ENCODE measurements at regions not wholly inside any gene's neighbourhood (a gene's known extent, or its start where the extent isn't known, plus 50 kb on each side); places are given as distances from the start of the nearest gene placed in this dataset.

GRCh38 chr10:85311613-85312337 lies 983.4 kb downstream of the CCSER2 start:
- TF ChIP-seq POLR2AphosphoS5 (IDR thresholded peaks at IDR 0.05; ENCODE audit: low read depth): no peak
- H3K36me3 ChIP-seq (ENCODE audit: insufficient read depth): 0 out of 2 replicates have a peak, but pooled peaks cover 1% of the 10 kb centered on the region
- H2AFZ ChIP-seq: no peak overlapping the region
- Mint-ChIP-seq H3K4me1 (no peaks in the 10 kb centered on the region), H3K4me3 (no peak overlapping the region), H3K27me3 (ENCODE audit: insufficient read depth, low read depth, poor library complexity) (no peaks in the 10 kb centered on the region), H3K27ac (no peak overlapping the region), H3K9me3 (peaks cover 53% of the 10 kb centered on the region), H3K36me3 (ENCODE audit: low read depth) (no peaks in the 10 kb centered on the region)
- no peaks in the 10 kb centered on the region for H3K4me1 ChIP-seq (ENCODE audit: insufficient read depth)
- no peaks in the 10 kb centered on the region for H3K9me2 ChIP-seq (ENCODE audit: insufficient read depth)
- ATAC-seq (no peak), DNase-seq (ENCODE audit: low spot score) (no peak)
- H3K27ac ChIP-seq (ENCODE audit: low read depth): no peak overlapping the region
- no peak overlapping the region for H3K4me2 ChIP-seq
- H3K79me2 ChIP-seq (replicated peaks; ENCODE audit: insufficient read depth): no peaks in the 10 kb centered on the region
- no peaks in the 10 kb centered on the region for H3F3A ChIP-seq (replicated peaks; ENCODE audit: low read depth)
- H4K20me1 ChIP-seq (replicated peaks; ENCODE audit: insufficient read depth): no peaks in the 10 kb centered on the region
- no peak overlapping the region for H3K4me3 ChIP-seq
- no peaks in the 10 kb centered on the region for H3K27me3 ChIP-seq (ENCODE audit: insufficient read depth)

GRCh38 chr10:85315657-85316056 lies 987.3 kb downstream of the CCSER2 start:
- DNase-seq (ENCODE audit: low spot score): no peak
- H3K36me3 Mint-ChIP-seq (ENCODE audit: low read depth): peaks cover 3% of the 10 kb centered on the region; the same call in 1 of the 3 replicates
- H3K27ac Mint-ChIP-seq: no peak overlapping the region
- no peaks in the 10 kb centered on the region for H3K79me2 ChIP-seq (replicated peaks; ENCODE audit: insufficient read depth)
- H3K27me3 Mint-ChIP-seq (ENCODE audit: insufficient read depth, low read depth, poor library complexity): no peaks in the 10 kb centered on the region
- no peaks in the 10 kb centered on the region for H3K9me2 ChIP-seq (ENCODE audit: insufficient read depth)
- no peaks in the 10 kb centered on the region for H3K27me3 ChIP-seq (ENCODE audit: insufficient read depth)
- no peak overlapping the region for H3K4me3 ChIP-seq
- no peak overlapping the region for H2AFZ ChIP-seq
- H4K20me1 ChIP-seq (replicated peaks; ENCODE audit: insufficient read depth): no peaks in the 10 kb centered on the region
- ATAC-seq: no peak
- H3K4me2 ChIP-seq: no peak overlapping the region
- no peak overlapping the region for H3K27ac ChIP-seq (ENCODE audit: low read depth)
- H3K9me3 Mint-ChIP-seq: peaks cover 66% of the 10 kb centered on the region
- TF ChIP-seq ETS1 (IDR thresholded peaks at IDR 0.05) (no peak), STAT1 (IDR thresholded peaks at IDR 0.05; ENCODE audit: unreplicated experiment) (no peak), JUNB (IDR thresholded peaks at IDR 0.05; ENCODE audit: unreplicated experiment) (no peak), EZH2 (IDR thresholded peaks at IDR 0.05; ENCODE audit: low read depth, unreplicated experiment) (no peak), ZNF462 (CRISPR knock-in tag; IDR thresholded peaks at IDR 0.05) (no peak), REST (IDR thresholded peaks at IDR 0.05; ENCODE audit: unreplicated experiment) (no peak), POLR2AphosphoS5 (IDR thresholded peaks at IDR 0.05; ENCODE audit: low read depth) (no peak), ZNF114 (CRISPR knock-in tag; IDR thresholded peaks at IDR 0.05) (no peak), NANOG (IDR thresholded peaks at IDR 0.05; ENCODE audit: borderline replicate concordance) (no peak)
- H3F3A ChIP-seq (replicated peaks; ENCODE audit: low read depth): no peaks in the 10 kb centered on the region
- H3K4me1 ChIP-seq (ENCODE audit: insufficient read depth): no peaks in the 10 kb centered on the region
- no peaks in the 10 kb centered on the region for H3K4me1 Mint-ChIP-seq
- H3K4me3 Mint-ChIP-seq: no peak overlapping the region
- H3K36me3 ChIP-seq (ENCODE audit: insufficient read depth): no peaks in the 10 kb centered on the region

All from GM23338 (cell line).